ENCODE measurements at regions not wholly inside any gene's neighbourhood (a gene's known extent, or its start where the extent isn't known, plus 50 kb on each side); places are given as distances from the start of the nearest gene placed in this dataset.

- H3K4ac ChIP-seq (replicated peaks; ENCODE audit: insufficient read length, low read depth, low read length), result no peak overlapping the region
- no peak overlapping the region for H4K5ac ChIP-seq (ENCODE audit: insufficient read length, low read depth, low read length)
- H3K79me2 ChIP-seq (ENCODE audit: control insufficient read depth in 1 of 2, insufficient read depth in 2 of 2, low read length in 2 of 2), result no peaks in the 10 kb centered on the region
- H3K36me3 ChIP-seq (ENCODE audit: control insufficient read depth in 2 of 4, insufficient read depth in 4 of 4, low read length in 3 of 4), result no peaks in the 10 kb centered on the region
- H3K23ac ChIP-seq (ENCODE audit: insufficient read length), result no peak overlapping the region
- WGBS, 2 experiments (ENCODE audit: extremely low coverage in 1 of 2, insufficient coverage in 1 of 2, insufficient read length in 1 of 2, insufficient replicate concordance in 2 of 2, low coverage in 1 of 2, low lambda C conversion rate in 2 of 2, missing lambda C conversion rate in 1 of 2), result 84% methylated on average over 2 of the region's 2 CpGs; no CpG with 5 or more reads in 1 of the 2 experiments
- no peak overlapping the region for H2BK5ac ChIP-seq (ENCODE audit: low read depth, low read length)
- no peaks in the 10 kb centered on the region for H3K23me2 ChIP-seq (ENCODE audit: low read depth, low read length)
- no peak overlapping the region for H3K14ac ChIP-seq (ENCODE audit: insufficient read length)
- 0 out of 7 replicates have a peak, but pooled peaks cover 0 to 2% (median 0%) of the 10 kb centered on the region in 4 experiments for H3K4me1 ChIP-seq (replicated peaks in 1 of 4; ENCODE audit: control insufficient read depth in 3 of 4, insufficient read depth in 4 of 4, low read length in 3 of 4)
- H3K18ac ChIP-seq (ENCODE audit: extremely low read depth, low read length), result no peak overlapping the region
- H3K9me3 ChIP-seq (ENCODE audit: insufficient read depth in 2 of 2, low read depth in 1 of 2, low read length in 1 of 2), result no peaks in the 10 kb centered on the region
- TF ChIP-seq, protein P1, sequence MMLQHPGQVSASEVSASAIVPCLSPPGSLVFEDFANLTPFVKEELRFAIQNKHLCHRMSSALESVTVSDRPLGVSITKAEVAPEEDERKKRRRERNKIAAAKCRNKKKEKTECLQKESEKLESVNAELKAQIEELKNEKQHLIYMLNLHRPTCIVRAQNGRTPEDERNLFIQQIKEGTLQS (IDR thresholded peaks at IDR 0.05; ENCODE audit: insufficient read depth, low read depth, low read length), result no peak
- no peak for TF ChIP-seq SIN3A (conservative IDR thresholded peaks at IDR 0.05 in 1 of 2, IDR thresholded peaks at IDR 0.05 in 1 of 2; ENCODE audit: low read depth in 1 of 2, low read length in 2 of 2)
- TF ChIP-seq CHD1 (IDR thresholded peaks at IDR 0.05; ENCODE audit: low read depth, low read length), result no peak
- TF ChIP-seq TEAD4 (IDR thresholded peaks at IDR 0.05; ENCODE audit: low read depth, low read length), result no peak
- no peak for TF ChIP-seq MAFK (IDR thresholded peaks at IDR 0.05; ENCODE audit: low read depth, low read length)
- TF ChIP-seq SP1 (IDR thresholded peaks at IDR 0.05; ENCODE audit: low read depth, low read length), result no peak
- no peak for TF ChIP-seq SUZ12 (IDR thresholded peaks at IDR 0.05; ENCODE audit: low read length)
- TF ChIP-seq JUND (IDR thresholded peaks at IDR 0.05; ENCODE audit: low read length), result no peak
- no peak for TF ChIP-seq SIRT6 (IDR thresholded peaks at IDR 0.05; ENCODE audit: low read length)
- no peak for TF ChIP-seq EGR1 (IDR thresholded peaks at IDR 0.05; ENCODE audit: borderline replicate concordance, low read depth, low read length)
- no peak overlapping the region for H2BK20ac ChIP-seq (ENCODE audit: low read length)
- no peak overlapping the region for H3K27ac ChIP-seq (ENCODE audit: low read depth, low read length)
- H4K20me1 ChIP-seq (replicated peaks in 1 of 2; ENCODE audit: control insufficient read depth in 1 of 2, insufficient read depth in 2 of 2, low read length in 2 of 2), result no peaks in the 10 kb centered on the region
- no peaks in the 10 kb centered on the region for H3K79me1 ChIP-seq (ENCODE audit: low read depth, low read length)
- POLR2A ChIA-PET (ENCODE audit: partially characterized antibody), result interaction anchor here (0.6 kb wide), 1 partner anchor 369 kb away, joined by 3 read pairs; no protein-coding TSS in a partner anchor
- H2AK5ac ChIP-seq (ENCODE audit: low read depth, low read length), result no peak overlapping the region
- peak overlapping the region; percentile 15 for H2BK120ac ChIP-seq (replicated peaks; ENCODE audit: low read depth, low read length)
- H4K91ac ChIP-seq (replicated peaks; ENCODE audit: insufficient read length, low read length), result no peak overlapping the region
- H3K56ac ChIP-seq (replicated peaks; ENCODE audit: insufficient read length, low read depth, low read length), result no peak overlapping the region
- CTCF ChIA-PET (ENCODE audit: partially characterized antibody), result interaction anchor here (0.8 to 1.6 kb wide), 7 partner anchors 18 to 364 kb away, joined by 3 to 6 read pairs (median 3); no protein-coding TSS in a partner anchor
- DNase-seq (ENCODE audit: low read depth in 1 of 2, low spot score in 2 of 2) (no peak), FAIRE-seq (no peak)
- no peak overlapping the region for H2BK15ac ChIP-seq (ENCODE audit: low read length)
- H3K9ac ChIP-seq (replicated peaks in 1 of 4; ENCODE audit: extremely low read depth in 1 of 4, low read depth in 3 of 4, low read length in 3 of 4), result no peak overlapping the region
- H2AFZ ChIP-seq (ENCODE audit: low read length), result no peak overlapping the region
- H3K4me3 ChIP-seq (ENCODE audit: extremely low read depth in 1 of 4, insufficient read depth in 2 of 4, low read depth in 3 of 4, low read length in 4 of 4), result no peak overlapping the region
- H2BK12ac ChIP-seq (ENCODE audit: low read depth, low read length), result no peak overlapping the region
- no peak overlapping the region for H3K4me2 ChIP-seq (ENCODE audit: insufficient read depth in 1 of 2, low read depth in 2 of 2, low read length in 2 of 2)
- H3K27me3 ChIP-seq (replicated peaks in 1 of 4; ENCODE audit: control insufficient read depth in 3 of 4, extremely low read depth in 1 of 4, insufficient read depth in 3 of 4, low read length in 3 of 4), result no peaks in the 10 kb centered on the region
- no peak overlapping the region for H4K8ac ChIP-seq (ENCODE audit: extremely low read depth, insufficient read depth, low read length)
Observed at GRCh38 chr6:133187657-133188453, 53.3 kb upstream of the EYA4 start.

Data from H1 (cell line).